HFFc6 (cell line): ENCODE measurements at regions not wholly inside any gene's neighbourhood (a gene's known extent, or its start where the extent isn't known, plus 50 kb on each side); places are given as distances from the start of the nearest gene placed in this dataset.

ENCODE experiments used
- DNase-seq: peaks from one replicate; pipeline ENCODE4 v3.0.0-alpha.2; 2018
- H3K27ac Mint-ChIP-seq: 2 replicates; pipeline ENCODE4 v1.8.0; 2020; ENCODE audit warnings: mild to moderate bottlenecking, mixed read lengths
- H3K27me3 Mint-ChIP-seq: 2 replicates; pipeline ENCODE4 v1.8.0; 2021; ENCODE audit warnings: mild to moderate bottlenecking, moderate library complexity, mixed read lengths; ENCODE audit not compliant: insufficient read depth
- H3K36me3 Mint-ChIP-seq: 2 replicates; pipeline ENCODE4 v1.8.0; 2021; ENCODE audit warnings: low read depth, mixed read lengths
- H3K4me1 Mint-ChIP-seq: 2 replicates; pipeline ENCODE4 v1.8.0; 2020; ENCODE audit warnings: low read depth, mixed read lengths
- H3K4me3 Mint-ChIP-seq: 2 replicates; pipeline ENCODE4 v1.8.0; 2020; ENCODE audit warnings: mild to moderate bottlenecking, moderate library complexity, mixed read lengths
- H3K9me3 Mint-ChIP-seq: 2 replicates; pipeline ENCODE4 v1.8.0; 2020; ENCODE audit warnings: mild to moderate bottlenecking, mixed read lengths
- TF ChIP-seq, protein P1 (sequence below): fragments of 200-600 bp; sonication (generic); IDR thresholded peaks from 2 replicates; pipeline ENCODE4 v1.5.0; 2021; ENCODE audit warnings: antibody characterized with exemption, mild to moderate bottlenecking

GRCh38 chr1:189779034-189779433 lies 698.6 kb downstream of the BRINP3 start:
- no peaks in the 10 kb centered on the region for H3K4me1 Mint-ChIP-seq
- no peaks in the 10 kb centered on the region for H3K27me3 Mint-ChIP-seq
- H3K36me3 Mint-ChIP-seq: no peaks in the 10 kb centered on the region
- peaks cover 30% of the 10 kb centered on the region for H3K9me3 Mint-ChIP-seq
- no peak overlapping the region for H3K27ac Mint-ChIP-seq
- no peak for DNase-seq
- TF ChIP-seq, protein P1, sequence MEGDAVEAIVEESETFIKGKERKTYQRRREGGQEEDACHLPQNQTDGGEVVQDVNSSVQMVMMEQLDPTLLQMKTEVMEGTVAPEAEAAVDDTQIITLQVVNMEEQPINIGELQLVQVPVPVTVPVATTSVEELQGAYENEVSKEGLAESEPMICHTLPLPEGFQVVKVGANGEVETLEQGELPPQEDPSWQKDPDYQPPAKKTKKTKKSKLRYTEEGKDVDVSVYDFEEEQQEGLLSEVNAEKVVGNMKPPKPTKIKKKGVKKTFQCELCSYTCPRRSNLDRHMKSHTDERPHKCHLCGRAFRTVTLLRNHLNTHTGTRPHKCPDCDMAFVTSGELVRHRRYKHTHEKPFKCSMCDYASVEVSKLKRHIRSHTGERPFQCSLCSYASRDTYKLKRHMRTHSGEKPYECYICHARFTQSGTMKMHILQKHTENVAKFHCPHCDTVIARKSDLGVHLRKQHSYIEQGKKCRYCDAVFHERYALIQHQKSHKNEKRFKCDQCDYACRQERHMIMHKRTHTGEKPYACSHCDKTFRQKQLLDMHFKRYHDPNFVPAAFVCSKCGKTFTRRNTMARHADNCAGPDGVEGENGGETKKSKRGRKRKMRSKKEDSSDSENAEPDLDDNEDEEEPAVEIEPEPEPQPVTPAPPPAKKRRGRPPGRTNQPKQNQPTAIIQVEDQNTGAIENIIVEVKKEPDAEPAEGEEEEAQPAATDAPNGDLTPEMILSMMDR: no peak
- no peak overlapping the region for H3K4me3 Mint-ChIP-seq

DNA sequence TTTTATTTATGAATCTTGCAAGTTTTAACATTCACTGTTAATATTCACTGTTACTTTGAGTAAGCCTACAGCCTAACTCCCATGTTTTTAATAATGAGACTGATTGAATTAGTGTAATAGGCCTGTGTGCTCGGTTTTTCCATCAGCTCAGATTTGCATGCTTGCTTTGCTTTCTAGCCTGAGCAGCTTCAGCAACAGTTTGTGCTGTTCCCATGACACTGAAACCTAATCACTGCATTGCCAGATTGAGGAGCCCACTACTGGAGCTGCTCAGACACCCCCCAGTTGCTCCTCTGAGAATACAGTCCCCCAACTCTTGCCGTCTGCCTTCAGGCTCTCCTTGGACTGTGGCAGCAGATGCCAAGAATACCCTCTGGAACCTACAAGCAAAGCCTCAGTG lies 695.4 kb downstream of the BRINP3 start:
- peaks cover 24% of the 10 kb centered on the region for H3K9me3 Mint-ChIP-seq
- H3K36me3 Mint-ChIP-seq: no peaks in the 10 kb centered on the region
- no peak for DNase-seq
- no peak overlapping the region for H3K4me3 Mint-ChIP-seq
- H3K27ac Mint-ChIP-seq: no peak overlapping the region
- no peaks in the 10 kb centered on the region for H3K4me1 Mint-ChIP-seq
- no peaks in the 10 kb centered on the region for H3K27me3 Mint-ChIP-seq
- TF ChIP-seq, protein P1: no peak

DNA sequence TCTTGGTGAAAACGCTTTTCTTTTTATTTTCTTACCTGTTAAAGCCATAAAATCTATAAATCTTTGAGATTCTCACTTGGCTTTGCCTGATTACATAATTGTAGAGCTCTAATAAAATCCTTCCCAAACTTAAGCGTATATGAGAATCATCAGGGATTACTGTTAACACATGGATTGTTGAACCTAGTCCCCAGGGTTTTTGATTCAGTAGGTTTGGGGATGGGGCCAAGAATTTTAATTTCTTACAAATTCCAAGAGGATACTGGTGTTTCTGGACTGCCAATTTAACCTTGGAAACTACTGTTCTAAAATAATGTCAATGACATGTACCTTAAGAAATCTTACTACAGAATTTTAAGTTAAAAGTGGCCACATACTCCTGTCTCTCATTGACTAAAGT lies 694.2 kb downstream of the BRINP3 start:
- H3K4me3 Mint-ChIP-seq: no peak overlapping the region
- H3K36me3 Mint-ChIP-seq: no peaks in the 10 kb centered on the region
- H3K27ac Mint-ChIP-seq: no peak overlapping the region
- H3K4me1 Mint-ChIP-seq: no peaks in the 10 kb centered on the region
- H3K27me3 Mint-ChIP-seq: no peaks in the 10 kb centered on the region
- no peak for DNase-seq
- H3K9me3 Mint-ChIP-seq: peaks cover 25% of the 10 kb centered on the region
- TF ChIP-seq, protein P1: no peak

DNA sequence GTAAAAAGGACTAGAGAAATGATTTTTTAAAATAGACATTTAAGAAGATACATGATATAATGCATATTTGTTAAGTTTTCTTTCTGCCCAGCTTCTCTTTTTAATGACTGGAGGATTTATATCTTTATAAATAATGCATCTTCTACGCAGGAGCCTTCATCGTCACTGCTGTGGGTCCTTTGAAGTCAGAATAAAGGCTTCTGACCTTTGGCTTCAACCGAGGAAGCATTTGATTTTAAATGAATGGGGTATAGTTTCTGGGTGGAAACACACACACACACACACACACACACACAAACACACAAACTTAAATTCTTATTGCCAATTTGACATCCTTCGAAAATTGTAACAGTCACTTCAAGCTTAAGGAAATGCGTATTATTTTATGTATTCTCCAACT lies 690.9 kb downstream of the BRINP3 start:
- H3K9me3 Mint-ChIP-seq: peaks cover 38% of the 10 kb centered on the region
- no peaks in the 10 kb centered on the region for H3K4me1 Mint-ChIP-seq
- TF ChIP-seq, protein P1: no peak
- H3K4me3 Mint-ChIP-seq: no peak overlapping the region
- no peak overlapping the region for H3K27ac Mint-ChIP-seq
- no peaks in the 10 kb centered on the region for H3K27me3 Mint-ChIP-seq
- no peaks in the 10 kb centered on the region for H3K36me3 Mint-ChIP-seq
- DNase-seq: no peak

DNA sequence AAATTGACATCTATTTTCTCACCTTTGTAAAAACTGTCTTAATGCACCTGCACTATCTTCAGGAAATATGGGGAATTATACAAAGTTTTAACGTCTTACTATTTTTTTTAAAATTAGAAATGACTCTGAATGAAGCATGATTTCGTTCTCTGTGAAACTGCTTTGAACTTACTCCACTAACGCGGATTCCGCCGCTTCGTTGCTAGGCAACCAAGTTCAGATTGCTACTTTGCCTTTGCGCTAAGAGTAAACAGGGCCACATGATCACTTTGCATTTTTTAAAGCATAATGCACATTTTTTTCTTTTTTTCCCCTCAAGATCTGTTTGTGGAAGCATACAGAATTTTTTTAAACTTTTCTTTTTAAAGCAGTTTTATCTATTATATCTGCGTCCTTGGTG lies 690.5 kb downstream of the BRINP3 start:
- TF ChIP-seq, protein P1: no peak
- H3K36me3 Mint-ChIP-seq: no peaks in the 10 kb centered on the region
- DNase-seq: no peak
- peaks cover 38% of the 10 kb centered on the region for H3K9me3 Mint-ChIP-seq
- no peak overlapping the region for H3K27ac Mint-ChIP-seq
- H3K27me3 Mint-ChIP-seq: no peaks in the 10 kb centered on the region
- H3K4me3 Mint-ChIP-seq: no peak overlapping the region
- H3K4me1 Mint-ChIP-seq: no peaks in the 10 kb centered on the region

DNA sequence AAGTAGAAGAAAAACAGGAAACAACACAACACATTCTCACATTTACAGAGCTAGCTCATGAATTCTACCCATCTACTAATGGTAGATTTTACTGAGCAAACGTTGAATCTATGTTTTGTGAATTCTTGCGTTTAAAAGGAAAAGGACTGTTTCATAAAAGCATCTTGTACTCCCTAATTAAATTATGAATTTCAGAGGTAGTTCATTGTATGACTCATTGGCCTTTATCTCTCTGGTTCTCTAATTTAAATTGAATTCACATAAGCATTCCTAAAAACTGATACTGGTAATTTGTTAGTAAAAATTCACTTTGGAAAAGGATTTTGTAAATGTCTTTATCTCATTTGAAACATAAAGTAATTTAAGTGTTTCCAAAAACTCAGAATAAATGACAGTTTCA lies 687.3 kb downstream of the BRINP3 start:
- Mint-ChIP-seq H3K27me3 (no peaks in the 10 kb centered on the region), H3K4me1 (no peaks in the 10 kb centered on the region), H3K36me3 (no peaks in the 10 kb centered on the region), H3K9me3 (peaks cover 47% of the 10 kb centered on the region), H3K27ac (no peak overlapping the region), H3K4me3 (no peak overlapping the region)
- no peak for DNase-seq
- TF ChIP-seq, protein P1: no peak
